ENCODE measurements at regions not wholly inside any gene's neighbourhood (a gene's known extent, or its start where the extent isn't known, plus 50 kb on each side); places are given as distances from the start of the nearest gene placed in this dataset.
"Not testable (repeated sequence)": the region's sequence is repeated elsewhere in the genome, so short reads cannot be mapped to it uniquely, and the experiment has no call there.

DNA sequence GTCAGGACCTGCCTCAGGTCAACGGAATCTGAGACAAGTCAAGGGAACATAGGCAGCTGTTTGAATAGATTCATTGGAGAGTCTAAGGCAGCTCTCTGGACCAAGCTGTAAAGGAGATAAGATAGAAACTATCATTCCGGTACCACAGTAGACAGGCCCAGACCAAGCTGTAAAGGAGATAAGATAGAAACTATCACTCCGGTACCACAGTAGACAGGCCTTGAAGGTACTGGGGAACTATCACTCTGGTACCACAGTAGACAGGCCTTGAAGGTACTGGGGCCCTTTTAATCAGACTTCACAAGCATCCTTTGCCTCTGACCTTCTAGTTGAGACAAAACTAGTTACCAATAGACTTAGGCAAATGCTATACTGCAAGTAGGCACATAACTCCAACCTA, 346.1 kb downstream of the DCDC2C start:
- DNase-seq = no peak

DNA sequence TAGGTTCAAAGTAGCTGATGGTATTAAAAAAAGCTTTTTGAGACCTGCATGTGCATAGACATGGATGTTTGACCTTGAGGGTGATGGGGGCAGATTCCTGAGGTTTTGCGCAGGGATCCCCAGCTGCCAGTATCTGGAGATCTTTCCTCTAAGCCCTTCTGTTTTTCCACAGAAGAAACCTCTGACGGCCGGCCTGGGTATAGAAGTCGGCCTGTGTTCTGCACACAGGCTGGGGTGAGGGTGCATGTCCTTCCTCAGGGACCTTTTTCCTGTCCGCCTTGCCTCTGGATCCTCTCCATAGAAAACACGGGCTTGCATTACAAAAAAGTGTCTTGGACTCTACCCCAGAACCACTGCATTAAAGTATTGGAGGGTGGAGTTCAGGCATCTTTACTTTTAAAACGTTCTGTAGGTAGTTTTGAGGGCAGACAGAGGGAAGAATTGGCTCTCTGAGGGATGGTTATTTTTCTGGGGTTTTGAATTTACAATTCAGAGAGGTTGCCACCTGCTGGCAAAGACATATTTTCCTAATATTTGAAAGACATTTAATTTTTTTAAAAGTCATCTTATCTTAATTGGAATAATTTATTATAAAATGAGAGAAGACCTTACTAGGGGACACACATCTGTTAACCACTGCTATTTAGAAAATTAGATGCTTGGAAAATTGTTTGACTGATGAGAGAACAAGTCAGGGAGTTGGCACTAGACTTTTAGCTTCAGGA, 350.6 kb downstream of the DCDC2C start:
- DNase-seq = no peak

DNA sequence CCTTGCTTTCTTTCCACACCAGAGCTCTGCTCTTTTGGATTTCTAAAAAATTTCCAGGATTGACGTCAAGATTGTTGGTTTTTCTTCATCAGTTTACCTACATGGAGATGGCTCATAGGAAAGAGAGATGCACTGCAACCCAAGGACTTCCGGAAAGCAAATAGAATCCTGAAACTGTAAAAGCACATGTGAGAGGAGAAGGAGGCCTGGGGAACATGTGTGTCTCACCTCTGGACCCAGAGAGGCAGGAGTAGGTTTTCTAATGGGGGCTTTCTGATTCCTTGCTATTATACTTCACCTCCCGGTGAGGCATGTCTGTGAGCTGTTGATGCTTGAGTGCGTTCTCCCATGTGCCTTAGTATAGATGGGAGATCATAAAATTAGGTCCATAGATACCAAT, 362.8 kb downstream of the DCDC2C start:
- DNase-seq = no peak

DNA sequence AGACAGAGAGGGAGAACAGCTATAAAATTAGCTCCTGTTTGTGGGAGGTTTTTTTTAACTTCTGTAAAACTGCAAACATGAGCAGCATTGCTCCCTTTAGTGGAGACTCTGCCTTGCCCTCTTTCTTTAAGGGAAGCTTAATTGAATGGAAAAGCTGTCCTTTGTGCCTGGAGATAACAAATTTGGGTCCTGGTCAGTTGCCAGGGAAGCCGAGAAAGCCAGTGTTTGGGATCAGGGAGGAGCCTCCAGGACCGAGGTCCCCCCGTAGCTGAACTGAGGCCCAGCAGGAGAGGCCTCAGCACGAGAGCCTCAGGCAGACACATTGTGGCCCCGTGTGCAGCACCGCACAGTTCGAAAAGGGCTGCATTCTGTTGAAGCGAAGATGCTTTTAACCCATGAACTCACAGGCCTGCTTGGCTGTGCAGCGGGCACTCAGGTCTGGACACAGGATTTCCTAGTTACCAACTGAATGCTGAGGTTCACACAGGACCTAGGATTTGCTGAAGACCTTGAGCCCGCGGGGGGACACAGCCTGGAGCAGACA, 369.7 kb downstream of the DCDC2C start:
- no peak for DNase-seq

DNA sequence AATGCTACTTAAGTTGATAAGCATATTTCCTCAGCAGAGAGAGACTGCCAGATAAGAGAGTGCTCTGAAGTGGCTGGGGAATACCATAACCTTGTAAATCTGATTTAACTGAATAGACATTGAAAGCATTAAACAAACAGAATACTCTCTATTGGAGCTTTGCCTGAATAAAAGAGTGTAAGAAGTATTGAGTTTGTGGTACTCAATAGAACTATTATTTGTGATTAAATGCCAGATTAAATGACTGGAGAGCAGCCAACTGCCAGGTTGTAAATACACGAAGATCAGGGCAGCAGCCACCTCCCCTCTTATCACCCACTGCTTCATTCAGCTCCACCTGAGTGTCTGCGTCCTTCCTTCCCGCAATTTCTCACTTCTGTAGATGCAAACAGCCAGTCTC, 373.6 kb downstream of the DCDC2C start:
- DNase-seq = no peak

DNA sequence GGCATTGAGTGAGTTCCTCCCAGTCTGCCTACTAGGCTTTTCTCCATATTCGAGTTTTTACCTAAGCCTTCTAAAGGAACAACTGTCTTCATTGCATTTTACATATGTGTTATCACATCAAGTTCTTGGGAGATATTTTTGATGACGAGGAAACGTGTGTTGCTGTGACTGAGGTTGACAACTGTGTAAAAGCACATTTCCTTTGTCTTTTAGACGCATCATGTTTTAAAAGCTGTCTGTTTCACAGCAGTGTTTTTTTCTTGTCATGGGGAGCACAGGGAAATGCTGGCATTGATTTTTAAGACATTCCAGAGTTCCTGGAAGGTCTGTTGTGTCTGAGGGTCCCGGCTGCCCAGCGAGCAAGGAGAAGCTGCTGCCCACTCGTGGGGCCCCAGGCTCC, 381.8 kb downstream of the DCDC2C start:
- no peak for DNase-seq

DNA sequence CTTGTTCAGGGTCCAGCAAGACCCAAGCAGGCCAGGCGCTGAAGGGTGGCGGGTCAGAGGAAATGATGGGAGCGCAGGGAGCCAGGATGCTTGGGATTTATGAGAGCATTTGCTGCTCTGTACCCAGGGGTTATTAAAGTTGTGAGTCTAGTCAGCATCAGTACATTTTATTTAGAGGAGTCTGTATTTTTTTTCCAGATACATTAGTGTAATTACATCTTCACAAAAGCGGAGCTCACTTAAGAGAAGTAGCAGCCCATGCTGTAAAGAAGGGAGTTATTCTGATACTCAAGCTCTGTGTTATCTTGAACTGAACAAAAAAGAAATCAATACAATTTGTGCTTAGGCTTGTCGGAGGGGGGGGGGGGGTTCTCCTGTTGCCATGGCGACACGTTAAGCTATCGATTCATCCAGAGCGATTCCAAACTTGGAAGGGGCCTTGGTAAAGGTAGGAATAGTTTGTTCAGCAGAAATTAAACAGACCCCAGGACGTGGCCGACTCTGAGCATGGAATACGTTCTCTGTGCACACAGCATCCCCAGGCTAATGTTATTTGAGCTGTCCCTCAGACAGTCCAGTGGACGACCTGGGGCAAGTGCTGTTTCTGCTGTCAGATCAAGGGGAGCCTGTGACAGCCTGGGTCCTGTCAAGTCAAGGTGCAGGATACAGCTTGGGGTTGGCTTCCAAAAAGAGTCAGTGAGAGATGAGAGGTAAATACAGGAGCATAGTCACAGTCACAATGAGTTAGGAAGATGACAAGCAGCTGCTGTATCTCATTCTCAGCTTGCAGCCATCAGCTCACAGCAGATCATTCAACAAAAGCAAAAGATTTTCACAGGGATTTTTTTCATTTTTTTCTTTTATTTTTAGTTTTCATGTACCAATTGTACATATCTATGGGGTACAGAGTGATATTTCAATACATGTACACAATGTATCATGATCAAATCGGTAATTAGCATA, 387.6 kb downstream of the DCDC2C start:
- DNase-seq = no peak

DNA sequence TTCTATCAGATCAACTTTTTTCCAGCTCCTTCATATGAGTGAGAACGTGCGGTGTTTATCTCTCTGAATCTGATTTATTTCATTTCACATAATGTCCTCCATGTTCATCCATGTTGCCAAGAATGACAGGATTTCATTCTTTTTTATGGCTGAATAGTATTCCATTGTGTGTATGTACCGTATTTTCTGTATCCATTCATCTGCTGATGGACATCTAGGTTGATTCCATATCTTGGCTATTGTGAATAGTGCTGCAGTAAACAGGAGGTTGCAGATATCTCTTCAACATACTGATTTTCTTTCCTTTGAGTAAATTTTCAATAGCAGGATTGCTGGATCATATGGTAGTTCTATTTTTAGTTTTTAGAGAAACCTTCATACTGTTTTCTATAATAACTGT, 388.5 kb downstream of the DCDC2C start:
- no peak for DNase-seq

DNA sequence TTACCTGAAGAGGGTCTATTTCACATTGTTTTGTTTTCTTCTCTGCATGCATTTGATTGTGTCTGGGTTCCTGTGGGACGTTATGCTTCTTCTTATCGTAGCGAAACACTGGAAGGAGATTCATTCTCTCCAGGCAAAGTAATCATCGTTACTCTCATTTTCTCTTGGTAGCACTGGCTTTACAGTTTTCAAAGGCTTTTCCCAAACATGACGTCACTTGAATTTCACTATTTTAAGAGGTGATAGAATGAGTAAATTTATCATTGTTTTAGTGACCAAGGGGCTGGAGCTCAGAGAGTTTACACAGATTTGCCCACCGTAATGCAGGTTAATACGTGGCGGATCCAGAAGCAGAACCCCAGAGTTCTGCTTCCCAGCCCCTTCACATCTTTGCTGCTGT, 391.4 kb downstream of the DCDC2C start:
- no peak for DNase-seq

DNA sequence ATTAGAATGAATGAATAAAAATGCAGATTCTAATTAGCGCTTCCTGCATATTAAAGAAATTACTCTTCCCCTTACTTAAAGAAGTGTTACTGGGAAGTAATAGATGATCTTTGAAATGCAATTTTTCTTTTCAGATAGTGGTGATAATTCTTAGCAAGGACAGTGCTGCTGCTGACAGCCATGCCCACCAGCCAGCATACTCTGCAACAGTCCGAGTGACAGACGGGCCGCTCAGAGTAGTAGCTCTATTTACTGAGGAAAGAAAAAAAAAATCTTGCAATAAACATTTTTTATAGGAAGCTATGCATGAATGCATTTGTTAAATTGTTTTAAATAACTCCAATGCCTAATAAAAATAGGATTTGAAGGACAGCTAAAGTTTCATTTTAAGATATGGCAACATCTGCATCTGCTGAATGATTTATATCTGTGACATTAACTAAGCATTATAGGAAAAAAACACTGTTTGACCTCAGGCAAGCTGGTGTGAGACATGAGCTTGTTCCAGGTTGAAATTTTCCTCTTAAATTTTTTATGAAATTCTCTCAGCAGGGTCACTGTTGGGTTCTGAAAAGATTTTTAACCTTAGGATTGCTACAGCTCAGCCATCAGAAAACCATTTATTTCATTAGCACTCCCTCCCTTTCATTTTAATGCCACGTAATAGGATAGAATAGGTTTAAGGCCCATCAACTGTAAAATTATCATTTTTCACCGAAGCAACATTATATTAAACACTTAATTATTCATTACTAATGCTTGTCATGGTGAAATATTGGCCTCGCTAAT, 393.8 kb downstream of the DCDC2C start:
- DNase-seq = no peak

DNA sequence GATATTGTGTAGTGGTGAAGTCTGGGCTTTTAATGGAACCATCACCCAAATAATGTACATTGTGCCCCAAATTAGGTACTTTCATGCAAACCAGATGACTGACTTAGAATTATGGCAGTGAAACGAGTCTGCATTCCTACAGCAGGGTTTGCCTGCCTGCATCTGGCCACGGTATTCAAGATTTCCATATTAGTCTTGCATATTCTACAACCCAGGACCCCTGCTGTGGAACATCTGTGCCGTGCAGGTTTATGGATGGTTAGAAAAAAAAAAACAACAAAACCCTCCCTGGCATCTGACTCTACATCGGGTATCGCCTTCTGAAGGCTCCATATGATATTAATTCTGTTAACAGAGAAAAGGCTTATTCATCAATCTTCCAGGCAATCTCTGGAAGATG, 394.8 kb downstream of the DCDC2C start:
- no peak for DNase-seq

DNA sequence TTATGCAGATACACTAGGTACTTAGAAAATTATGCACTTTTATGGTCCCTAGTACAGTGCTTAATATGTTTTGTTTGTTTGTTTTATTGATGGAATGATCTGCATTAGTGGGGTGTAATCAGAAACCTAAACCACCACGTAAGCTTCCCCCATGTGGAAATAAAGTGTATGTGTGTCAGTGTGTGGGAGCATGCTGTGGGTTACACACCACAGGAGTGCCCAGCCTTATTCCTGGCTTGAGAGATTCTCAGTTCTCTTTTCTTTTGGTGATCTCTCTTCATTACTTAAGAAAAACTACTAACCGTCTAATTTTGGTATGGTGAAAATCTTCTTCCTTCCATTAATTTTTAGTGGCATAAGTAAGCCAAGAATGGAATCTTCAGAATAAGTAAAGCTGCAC, 398.6 kb downstream of the DCDC2C start:
- no peak for DNase-seq

DNA sequence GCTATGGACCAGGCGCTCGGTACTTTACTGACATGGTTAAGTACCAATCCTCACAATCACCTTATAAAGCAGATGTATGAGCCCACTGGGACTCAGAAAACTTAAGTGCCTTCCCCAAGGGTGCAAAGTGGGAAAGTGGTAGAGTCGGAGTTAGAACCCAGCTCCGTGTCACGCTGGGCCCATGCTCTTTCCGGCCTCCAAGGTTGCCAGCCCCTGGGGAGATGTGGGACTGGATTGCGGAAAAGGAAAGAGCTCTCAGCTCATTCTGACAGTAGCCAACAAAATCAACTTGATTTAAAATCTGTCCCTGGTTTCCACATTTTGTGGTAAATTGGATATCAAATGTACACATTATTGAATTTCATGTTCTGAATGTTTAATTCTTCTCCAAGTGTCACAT, 403.8 kb downstream of the DCDC2C start:
- no peak for DNase-seq

DNA sequence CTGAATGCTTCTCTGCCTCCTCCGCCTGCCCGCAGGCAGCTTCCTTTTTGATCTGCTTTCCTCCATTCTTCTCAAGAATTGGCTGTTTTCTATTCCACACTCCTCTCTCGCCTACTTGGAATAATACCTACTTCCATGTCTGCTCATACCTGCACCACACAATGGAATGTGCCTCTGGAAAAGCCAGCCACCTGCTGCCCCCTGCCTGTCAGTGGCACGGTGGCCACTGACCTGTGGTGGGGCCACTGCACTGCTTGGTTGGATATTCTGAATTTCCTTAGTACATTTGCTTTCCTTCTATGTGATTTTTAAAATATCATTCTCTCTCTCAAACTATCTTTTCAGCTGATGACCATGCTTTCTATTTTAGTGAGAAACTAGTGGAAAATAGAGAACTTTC, 406.9 kb downstream of the DCDC2C start:
- DNase-seq = no peak

DNA sequence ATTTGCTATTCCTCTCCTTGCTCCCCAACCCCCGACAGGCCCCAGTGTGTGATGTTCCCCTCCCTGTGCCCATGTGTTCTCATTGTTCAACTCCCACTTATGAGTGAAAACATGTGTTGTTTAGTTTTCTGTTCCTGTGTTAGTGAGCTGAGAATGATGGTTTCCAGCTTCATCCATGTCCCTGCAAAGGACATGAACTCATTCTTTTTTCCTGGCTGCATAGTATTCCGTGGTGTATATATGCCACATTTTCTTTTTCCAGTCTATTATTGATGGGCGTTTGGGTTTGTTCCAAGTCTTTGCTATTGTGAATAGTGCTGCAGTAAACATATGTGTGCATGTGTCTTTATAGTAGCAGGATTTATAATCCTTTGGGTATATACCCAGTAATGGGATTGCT, 412.1 kb downstream of the DCDC2C start:
- not testable (repeated sequence) for DNase-seq

DNA sequence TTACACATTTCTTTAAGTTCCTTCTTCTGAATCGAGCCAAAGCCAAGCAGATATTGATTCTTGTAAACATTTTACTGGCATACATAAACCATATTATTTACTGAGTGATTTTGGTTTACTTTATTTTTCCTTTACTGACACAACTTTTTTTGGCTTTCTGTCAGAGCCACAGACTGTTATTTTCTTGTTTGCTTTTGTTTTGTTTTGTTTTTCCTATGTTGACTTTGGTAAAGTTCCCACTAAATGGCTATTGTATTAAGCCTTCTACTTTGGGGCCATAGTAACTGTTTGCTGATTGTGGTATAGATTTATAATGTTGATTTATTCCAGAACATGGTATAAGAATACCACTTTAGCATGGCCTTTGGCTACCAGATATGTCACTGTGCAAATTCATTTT, 419.4 kb downstream of the DCDC2C start:
- DNase-seq = no peak

DNA sequence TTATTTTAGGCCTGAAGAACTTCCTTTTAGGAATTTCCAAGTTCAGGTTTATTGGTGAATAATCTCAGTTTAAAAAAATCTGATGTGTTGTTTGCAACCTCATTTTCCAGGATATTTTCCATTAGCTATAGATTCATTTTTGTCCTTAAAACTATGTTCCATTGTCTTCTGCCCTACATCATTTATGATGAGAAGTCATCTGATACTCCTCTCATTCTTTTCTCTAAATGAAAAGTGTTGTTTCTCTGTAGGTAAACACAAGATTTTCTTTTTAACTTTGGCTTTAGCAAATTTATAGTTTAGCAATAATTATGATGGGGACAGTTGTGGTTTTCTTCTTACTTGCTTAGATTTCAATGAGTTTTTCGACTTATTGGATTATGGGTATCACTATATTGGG, 427.3 kb downstream of the DCDC2C start:
- no peak for DNase-seq

DNA sequence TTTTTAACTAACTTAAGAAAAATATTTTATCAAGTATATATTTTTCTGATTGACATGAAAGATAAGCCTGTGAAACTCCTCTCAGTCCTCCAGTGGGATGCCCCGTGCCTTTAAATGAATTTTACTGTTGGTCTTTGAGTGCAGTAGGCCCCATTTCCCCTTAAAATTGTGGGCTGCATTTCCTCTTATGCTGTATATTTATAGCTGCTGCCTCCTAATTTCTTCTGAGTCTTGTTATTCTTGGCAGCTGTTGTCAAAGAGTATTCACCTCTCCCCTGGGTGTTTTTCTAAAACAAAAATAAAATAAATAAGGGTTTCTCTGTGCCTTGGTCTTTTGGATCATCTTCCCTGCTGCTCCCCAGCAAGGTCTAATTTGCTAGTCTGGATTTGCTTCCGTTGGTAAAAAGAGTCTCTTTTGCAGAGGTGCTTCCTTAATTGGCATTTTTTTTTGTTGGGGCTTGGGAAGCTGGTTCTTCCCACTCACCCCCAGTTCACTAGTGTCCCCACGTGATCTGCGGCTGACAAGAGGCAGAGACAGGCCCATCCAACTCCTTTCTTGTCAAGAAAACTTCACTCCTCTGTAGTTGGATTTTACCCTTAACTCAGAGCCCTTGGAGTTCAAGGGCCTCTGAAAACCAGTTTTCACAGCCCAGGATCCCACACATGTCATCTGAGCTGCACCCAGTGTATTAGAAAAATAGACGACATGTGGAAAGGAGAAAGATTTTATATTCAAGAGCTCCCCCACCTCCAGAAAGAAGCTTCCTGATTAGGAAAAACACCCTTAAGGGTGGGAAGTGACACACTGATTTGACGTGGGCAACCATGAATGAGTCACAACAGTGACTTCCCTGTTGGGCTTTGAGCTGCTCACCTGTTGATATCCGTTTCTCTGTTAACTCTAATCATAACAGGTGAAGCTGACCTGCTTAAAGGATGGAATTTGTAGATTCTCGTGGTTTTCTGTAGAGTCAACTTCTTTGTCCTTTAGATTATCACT, 431.5 kb downstream of the DCDC2C start:
- DNase-seq = no peak

DNA sequence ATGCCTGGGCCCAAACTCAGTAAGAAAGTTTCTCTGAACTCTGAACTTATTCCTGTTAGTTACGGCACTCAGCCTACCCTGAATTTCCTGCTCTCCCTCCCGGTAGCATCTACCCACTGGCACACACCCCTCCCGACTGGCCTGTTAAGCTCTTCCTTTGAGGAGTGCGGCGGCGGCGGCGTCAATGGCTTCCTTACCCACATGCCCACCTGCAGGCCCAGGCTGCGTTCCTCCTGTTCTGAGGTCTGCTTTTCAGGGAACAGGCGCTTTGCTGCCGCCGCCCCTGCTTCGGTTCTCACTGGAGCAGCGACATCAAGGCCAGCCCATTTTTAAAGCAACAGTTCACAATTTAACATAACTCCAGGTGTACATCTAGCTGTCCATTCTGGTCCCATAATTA, 432.4 kb downstream of the DCDC2C start:
- no peak for DNase-seq

DNA sequence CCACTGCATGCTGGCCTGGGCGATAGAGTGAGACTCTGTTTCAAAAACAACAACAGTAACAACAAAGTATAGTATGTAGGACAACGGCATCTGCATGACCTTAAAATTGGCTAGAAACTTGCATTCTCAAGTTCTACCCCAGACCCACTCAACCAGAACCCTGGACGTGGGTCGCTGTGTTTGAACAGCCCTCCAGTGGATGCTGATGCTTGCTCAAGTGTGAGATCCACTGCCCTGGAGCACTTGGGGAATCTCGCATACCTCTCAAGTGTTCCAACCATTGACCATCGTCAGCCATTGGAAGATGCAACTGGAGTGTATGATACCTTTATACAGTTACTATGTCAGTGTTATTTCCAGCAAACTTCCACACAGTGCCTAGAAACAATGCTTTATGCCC, 435.9 kb downstream of the DCDC2C start:
- DNase-seq = no peak

DNA sequence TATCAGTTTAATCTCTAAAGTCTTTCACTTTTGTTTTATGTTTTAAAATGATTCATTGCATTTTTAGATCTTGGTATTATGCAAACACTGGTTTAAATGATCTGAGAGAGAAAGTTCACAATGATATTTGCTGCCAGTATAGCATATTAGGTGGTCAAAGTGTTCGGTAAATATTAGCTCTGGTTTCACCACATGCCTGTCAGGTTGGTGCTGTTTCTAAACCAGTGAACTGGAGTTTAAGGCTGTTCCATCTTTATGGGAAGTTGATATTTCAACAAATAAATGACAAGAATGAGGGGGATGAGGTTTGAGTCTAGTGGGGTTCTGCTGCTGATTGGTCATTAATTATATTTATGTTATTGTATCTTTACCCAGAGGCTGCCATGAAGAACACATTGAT, 436.4 kb downstream of the DCDC2C start:
- no peak for DNase-seq

Data from fibroblast of skin of abdomen (primary cell).